ENCODE measurements at regions not wholly inside any gene's neighbourhood (a gene's known extent, or its start where the extent isn't known, plus 50 kb on each side); places are given as distances from the start of the nearest gene placed in this dataset.

GRCh38 chr20:48143435-48144081 is 358.3 kb upstream of the SULF2 start:
- TF ChIP-seq POLR2AphosphoS5 (IDR thresholded peaks at IDR 0.05; ENCODE audit: low read depth) = no peak
- TF ChIP-seq REST (IDR thresholded peaks at IDR 0.05; ENCODE audit: insufficient replicate concordance, low read depth) = no peak
- no peak for TF ChIP-seq SPI1 (IDR thresholded peaks at IDR 0.05; ENCODE audit: borderline replicate concordance, low read depth)
- no peak for TF ChIP-seq CTCF (IDR thresholded peaks at IDR 0.05; ENCODE audit: insufficient read depth, low read length)
- no peak for TF ChIP-seq GABPA (IDR thresholded peaks at IDR 0.05; ENCODE audit: low read depth)
- H3K4me3 ChIP-seq (replicated peaks; ENCODE audit: insufficient read depth, low read length) = no peak overlapping the region
- H3K27me3 ChIP-seq (ENCODE audit: insufficient read depth, poor library complexity, severe bottlenecking) = no peaks in the 10 kb centered on the region
- no peak for DNase-seq (ENCODE audit: low read depth in 1 of 2, low spot score in 1 of 2)
- H3K27ac ChIP-seq (replicated peaks) = no peak overlapping the region

- no peaks in the 10 kb centered on the region for H3K27me3 ChIP-seq (ENCODE audit: insufficient read depth, poor library complexity, severe bottlenecking)
Measured at GRCh38 chr20:48142516-48142773, 357.2 kb upstream of the SULF2 start.

More at GRCh38 chr20:48142516-48142773, 357.2 kb upstream of the SULF2 start:
- TF ChIP-seq SPI1 (IDR thresholded peaks at IDR 0.05; ENCODE audit: borderline replicate concordance, low read depth) = no peak
- no peak for TF ChIP-seq POLR2AphosphoS5 (IDR thresholded peaks at IDR 0.05; ENCODE audit: low read depth)
- TF ChIP-seq CTCF (IDR thresholded peaks at IDR 0.05; ENCODE audit: insufficient read depth, low read length) = no peak
- no peak for TF ChIP-seq GABPA (IDR thresholded peaks at IDR 0.05; ENCODE audit: low read depth)
- TF ChIP-seq REST (IDR thresholded peaks at IDR 0.05; ENCODE audit: insufficient replicate concordance, low read depth) = no peak
- DNase-seq (ENCODE audit: low read depth in 1 of 2, low spot score in 1 of 2) = no peak
- Histone ChIP-seq H3K4me3 (replicated peaks; ENCODE audit: insufficient read depth, low read length) (no peak overlapping the region), H3K27ac (replicated peaks) (no peak overlapping the region)
